H1 (cell line): ENCODE measurements at regions not wholly inside any gene's neighbourhood (a gene's known extent, or its start where the extent isn't known, plus 50 kb on each side); places are given as distances from the start of the nearest gene placed in this dataset.

Source experiments
- CTCF ChIA-PET: fragments of 300-600 bp; sonication (Branson Sonifier 250); formaldehyde crosslinking; loops from one replicate; lab custom pipeline; 2021; ENCODE audit not compliant: partially characterized antibody; lab: Charles Lee
- POLR2A ChIA-PET: fragments of 300-600 bp; sonication (Branson Sonifier 250); formaldehyde crosslinking; loops from one replicate; lab custom pipeline; 2021; ENCODE audit warnings: inconsistent platforms; ENCODE audit not compliant: partially characterized antibody; lab: Charles Lee
- DNase-seq, 2 experiments: peaks; one replicate each; pipeline versions ENCODE4 v3.0.0 to v3.0.0-alpha.2; 2010 to 2022; ENCODE audit warnings: low spot score in 2 of 2, low read depth in 1 of 2, mixed read lengths in 1 of 2
- FAIRE-seq: peaks from 2 replicates; lab custom pipeline; 2011; peaks lifted over from hg19 to GRCh38; lab: Jason Lieb, UNC
- H2AFZ ChIP-seq: 2 replicates; pipeline ENCODE4 v1.8.1; 2012; ENCODE audit warnings: low read length, inconsistent platforms
- H2AK5ac ChIP-seq: 2 replicates; pipeline ENCODE4 v1.6.1; 2013; ENCODE audit warnings: low read depth, low read length
- H2BK120ac ChIP-seq: replicated peaks from 2 replicates; pipeline ENCODE3; 2013; ENCODE audit warnings: low read depth, low read length, inconsistent platforms
- H2BK12ac ChIP-seq: 2 replicates; pipeline ENCODE4 v1.6.1; 2013; ENCODE audit warnings: low read depth, low read length
- H2BK15ac ChIP-seq: 2 replicates; pipeline ENCODE4 v1.6.1; 2013; ENCODE audit warnings: low read length
- H2BK20ac ChIP-seq: 2 replicates; pipeline ENCODE4 v1.6.1; 2013; ENCODE audit warnings: low read length
- H2BK5ac ChIP-seq: 2 replicates; pipeline ENCODE4 v1.6.1; 2013; ENCODE audit warnings: low read depth, low read length
- H3K14ac ChIP-seq: 2 replicates; pipeline ENCODE4 v1.6.1; 2013; ENCODE audit warnings: inconsistent platforms; ENCODE audit not compliant: insufficient read length
- H3K18ac ChIP-seq: 2 replicates; pipeline ENCODE4 v1.6.1; 2013; ENCODE audit warnings: low read length; ENCODE audit errors: extremely low read depth
- H3K23ac ChIP-seq: 2 replicates; pipeline ENCODE4 v1.6.1; 2013; ENCODE audit warnings: inconsistent platforms; ENCODE audit not compliant: insufficient read length
- H3K23me2 ChIP-seq: 2 replicates; pipeline ENCODE4 v1.6.1; 2013; ENCODE audit warnings: low read depth, low read length
- H3K27ac ChIP-seq: 2 replicates; pipeline ENCODE4 v1.6.1; 2011; ENCODE audit warnings: low read depth, low read length, inconsistent platforms
- H3K27me3 ChIP-seq, 4 experiments: replicated peaks in 1 of 4; 1 replicate in 1 of 4; 2 replicates in 3 of 4; pipeline versions ENCODE4 v1.6.1 to v1.8.1; 2011 to 2013; ENCODE audit warnings: low read length in 3 of 4, mild to moderate bottlenecking in 3 of 4, inconsistent platforms in 2 of 4, mixed read lengths in 2 of 4, moderate library complexity in 1 of 4; ENCODE audit not compliant: control insufficient read depth in 3 of 4, insufficient read depth in 3 of 4; ENCODE audit errors: extremely low read depth in 1 of 4
- H3K36me3 ChIP-seq, 4 experiments: 2 replicates each; pipeline versions ENCODE4 v1.6.1 to v1.8.1; 2011 to 2013; ENCODE audit warnings: mild to moderate bottlenecking in 4 of 4, low read length in 3 of 4, moderate library complexity in 2 of 4, control low read depth in 1 of 4, inconsistent platforms in 1 of 4; ENCODE audit not compliant: insufficient read depth in 4 of 4, control insufficient read depth in 2 of 4
- H3K4ac ChIP-seq: replicated peaks from 2 replicates; pipeline ENCODE3; 2013; ENCODE audit warnings: low read length, low read depth, mixed read lengths, inconsistent platforms; ENCODE audit not compliant: insufficient read length
- H3K4me1 ChIP-seq, 4 experiments: replicated peaks in 1 of 4; 1 replicate in 1 of 4; 2 replicates in 3 of 4; pipeline versions ENCODE4 v1.6.1 to v1.8.1; 2011 to 2013; ENCODE audit warnings: low read length in 3 of 4, inconsistent platforms in 2 of 4, mixed read lengths in 1 of 4; ENCODE audit not compliant: insufficient read depth in 4 of 4, control insufficient read depth in 3 of 4
- H3K4me2 ChIP-seq, 2 experiments: 2 replicates each; pipeline versions ENCODE4 v1.6.1 to v1.8.1; 2011 to 2013; ENCODE audit warnings: low read depth in 2 of 2, low read length in 2 of 2, control low read depth in 1 of 2, inconsistent platforms in 1 of 2, mild to moderate bottlenecking in 1 of 2; ENCODE audit not compliant: insufficient read depth in 1 of 2
- H3K4me3 ChIP-seq, 4 experiments: fragments of 200-600, 300-600 bp in 1 of 4; sonication (generic), shearing (Covaris generic), sonication (Bioruptor Twin) in 1 of 4; 2 replicates each; pipeline versions ENCODE4 v1.5.1 to v1.8.1; 2011 to 2016; ENCODE audit warnings: low read length in 4 of 4, low read depth in 3 of 4, control low read depth in 2 of 4, inconsistent platforms in 2 of 4, mild to moderate bottlenecking in 2 of 4, mixed read lengths in 1 of 4, moderate library complexity in 1 of 4; ENCODE audit not compliant: insufficient read depth in 2 of 4; ENCODE audit errors: extremely low read depth in 1 of 4
- H3K56ac ChIP-seq: replicated peaks from 2 replicates; pipeline ENCODE3; 2013; ENCODE audit warnings: low read depth, mild to moderate bottlenecking, mixed read lengths, low read length, inconsistent platforms; ENCODE audit not compliant: insufficient read length
- H3K79me1 ChIP-seq: 2 replicates; pipeline ENCODE4 v1.6.1; 2013; ENCODE audit warnings: low read depth, low read length, control low read depth
- H3K79me2 ChIP-seq, 2 experiments: 2 replicates each; pipeline versions ENCODE4 v1.6.1 to v1.8.1; 2012 to 2013; ENCODE audit warnings: low read length in 2 of 2, mild to moderate bottlenecking in 2 of 2, inconsistent platforms in 1 of 2; ENCODE audit not compliant: insufficient read depth in 2 of 2, control insufficient read depth in 1 of 2
- H3K9ac ChIP-seq, 4 experiments: replicated peaks in 1 of 4; 1 replicate in 1 of 4; 2 replicates in 3 of 4; pipeline versions ENCODE4 v1.6.1 to v1.8.1; 2011 to 2013; ENCODE audit warnings: low read depth in 3 of 4, low read length in 3 of 4, control low read depth in 2 of 4, mild to moderate bottlenecking in 2 of 4, moderate library complexity in 2 of 4, inconsistent platforms in 1 of 4; ENCODE audit errors: extremely low read depth in 1 of 4
- H3K9me3 ChIP-seq, 2 experiments: 2 replicates each; pipeline versions ENCODE4 v1.6.1 to v1.8.1; 2012 to 2013; ENCODE audit warnings: mild to moderate bottlenecking in 2 of 2, moderate library complexity in 2 of 2, control low read depth in 1 of 2, inconsistent platforms in 1 of 2, low read depth in 1 of 2, low read length in 1 of 2, mixed read lengths in 1 of 2; ENCODE audit not compliant: insufficient read depth in 2 of 2
- H4K20me1 ChIP-seq, 2 experiments: replicated peaks in 1 of 2; 2 replicates each; pipeline versions ENCODE3 to v1.8.1; 2011 to 2013; ENCODE audit warnings: inconsistent platforms in 2 of 2, low read length in 2 of 2, mild to moderate bottlenecking in 1 of 2; ENCODE audit not compliant: insufficient read depth in 2 of 2, control insufficient read depth in 1 of 2
- H4K5ac ChIP-seq: 2 replicates; pipeline ENCODE4 v1.6.1; 2013; ENCODE audit warnings: low read length, low read depth, mixed read lengths, inconsistent platforms; ENCODE audit not compliant: insufficient read length
- H4K8ac ChIP-seq: 2 replicates; pipeline ENCODE4 v1.8.0; 2013; ENCODE audit warnings: mild to moderate bottlenecking, moderate library complexity, low read length, inconsistent platforms; ENCODE audit not compliant: insufficient read depth; ENCODE audit errors: extremely low read depth
- H4K91ac ChIP-seq: replicated peaks from 2 replicates; pipeline ENCODE3; 2013; ENCODE audit warnings: low read length, mixed read lengths, inconsistent platforms; ENCODE audit not compliant: insufficient read length
- ASH2L ChIP-seq: fragments of 200-600, 300-600 bp; sonication (generic); IDR thresholded peaks from one replicate; pipeline ENCODE4 v1.7.1; 2017; ENCODE audit warnings: low read length
- HDAC2 ChIP-seq, 2 experiments: fragments of 300-600 bp in 1 of 2; sonication (generic) in 1 of 2; IDR thresholded peaks; 2 replicates each; pipeline ENCODE4 v1.6.1; 2011 to 2012; ENCODE audit warnings: low read depth in 2 of 2, low read length in 2 of 2, mild to moderate bottlenecking in 2 of 2, moderate library complexity in 2 of 2, borderline replicate concordance in 1 of 2, inconsistent platforms in 1 of 2
- KDM4A ChIP-seq: IDR thresholded peaks from one replicate; pipeline ENCODE4 v1.7.1; 2012; ENCODE audit warnings: low read depth, mild to moderate bottlenecking, moderate library complexity, low read length, inconsistent platforms; ENCODE audit not compliant: severe bottlenecking
- PHF8 ChIP-seq: fragments of 200-600 bp; sonication (generic); conservative IDR thresholded peaks from 2 replicates; pipeline ENCODE4 v1.7.1; 2012; ENCODE audit warnings: low read depth, mild to moderate bottlenecking, inconsistent platforms, low read length, moderate library complexity
- SAP30 ChIP-seq: fragments of 300-600 bp; sonication (generic); IDR thresholded peaks from 2 replicates; pipeline ENCODE4 v1.7.1; 2012; ENCODE audit warnings: low read length, moderate library complexity, mild to moderate bottlenecking, inconsistent platforms; ENCODE audit not compliant: insufficient read depth, insufficient replicate concordance
- SIN3A ChIP-seq, 2 experiments: IDR thresholded peaks in 1 of 2; conservative IDR thresholded peaks in 1 of 2; 2 replicates each; pipeline ENCODE4 v1.6.1; 2011 to 2012; ENCODE audit warnings: low read length in 2 of 2, improper control_type of control experiment in 1 of 2, low read depth in 1 of 2, mild to moderate bottlenecking in 1 of 2
- TAF1 ChIP-seq: IDR thresholded peaks from 2 replicates; pipeline ENCODE4 v1.6.1; 2011; ENCODE audit warnings: mild to moderate bottlenecking, low read depth, low read length
- TAF7 ChIP-seq: optimal IDR thresholded peaks from 2 replicates; pipeline ENCODE3; 2011; ENCODE audit warnings: low read depth, mild to moderate bottlenecking, inconsistent platforms, low read length, moderate library complexity, borderline replicate concordance
- ZNF274 ChIP-seq: IDR thresholded peaks from 2 replicates; pipeline ENCODE4 v1.7.0; 2012; ENCODE audit warnings: low read length, borderline replicate concordance; ENCODE audit errors: extremely low read depth
- WGBS, 2 experiments: shearing (Covaris generic) in 1 of 2; methylation state at CpG; one replicate each; pipeline versions ENCODE4 v1.1.6 to v1.1.7; 2013 to 2015; ENCODE audit warnings: low lambda C conversion rate in 2 of 2, mixed read lengths in 2 of 2, inconsistent platforms in 1 of 2, low coverage in 1 of 2, missing lambda C conversion rate in 1 of 2; ENCODE audit not compliant: insufficient replicate concordance in 2 of 2, insufficient coverage in 1 of 2, insufficient read length in 1 of 2; ENCODE audit errors: extremely low coverage in 1 of 2, missing lambda C conversion rate in 1 of 2; 5-methylcytosine and 5-hydroxymethylcytosine counted together

GRCh38 chr14:81589381-81590065 is 55.9 kb upstream of the SEL1L start:
- WGBS, 2 experiments = 89 to 100% methylated on average over 1 to 7 of the region's 7 CpGs

More at GRCh38 chr14:81589381-81590065, 55.9 kb upstream of the SEL1L start:
- Histone ChIP-seq H2BK20ac (no peak overlapping the region), H4K8ac (no peak overlapping the region), H3K27me3 (no peaks in the 10 kb centered on the region), H3K14ac (no peak overlapping the region), H3K56ac (no peak overlapping the region), H3K23ac (no peak overlapping the region), H3K4ac (no peak overlapping the region), H2BK120ac (no peak overlapping the region), H3K4me1 (peaks cover 0 to 2% (median 0%) of the 10 kb centered on the region in 4 experiments; a peak in 1 of 7 replicates), H3K36me3 (no peaks in the 10 kb centered on the region), H3K4me3 (no peak overlapping the region), H3K23me2 (no peaks in the 10 kb centered on the region), H2AFZ (no peak overlapping the region), H2BK5ac (no peak overlapping the region), H2BK12ac (no peak overlapping the region), H4K20me1 (no peaks in the 10 kb centered on the region), H3K79me2 (no peaks in the 10 kb centered on the region)
- no peak for FAIRE-seq
- CTCF ChIA-PET = interaction anchor here (0.6 to 4.3 kb wide), 2 partner anchors 23 to 338 kb away, joined by 3 to 15 read pairs; no protein-coding TSS in a partner anchor
- no peak for DNase-seq
- TF ChIP-seq SAP30 = no peak
- no peak for TF ChIP-seq KDM4A
- TF ChIP-seq SIN3A (conservative IDR thresholded peaks at IDR 0.05 in 1 of 2, IDR thresholded peaks at IDR 0.05 in 1 of 2; ENCODE audit: low read depth in 1 of 2, low read length in 2 of 2) = no peak
- TF ChIP-seq ASH2L = no peak
- TF ChIP-seq TAF1 = no peak
- no peak for TF ChIP-seq ZNF274
- TF ChIP-seq HDAC2 (IDR thresholded peaks at IDR 0.05; ENCODE audit: borderline replicate concordance in 1 of 2, low read depth in 2 of 2, low read length in 2 of 2) = no peak
- no peak for TF ChIP-seq PHF8
- TF ChIP-seq TAF7 = no peak
- TF ChIP-seq, all 59 proteins: peak for 0
- H3K4me2 ChIP-seq = no peak overlapping the region
- POLR2A ChIA-PET = no interaction called here
- H3K27ac ChIP-seq = no peak overlapping the region
- H2AK5ac ChIP-seq = no peak overlapping the region
- no peak overlapping the region for H3K18ac ChIP-seq
- no peak overlapping the region for H2BK15ac ChIP-seq
- no peaks in the 10 kb centered on the region for H3K9me3 ChIP-seq
- no peak overlapping the region for H3K9ac ChIP-seq
- no peak overlapping the region for H4K91ac ChIP-seq
- no peaks in the 10 kb centered on the region for H3K79me1 ChIP-seq
- no peak overlapping the region for H4K5ac ChIP-seq
